HPDE6-E6E7 (cell line): ENCODE measurements at regions not wholly inside any gene's neighbourhood (a gene's known extent, or its start where the extent isn't known, plus 50 kb on each side); places are given as distances from the start of the nearest gene placed in this dataset.

ENCODE experiments used
- DNase-seq: peaks from one replicate; pipeline ENCODE4 v3.0.0; 2011; ENCODE audit warnings: missing footprints; ENCODE audit errors: extremely low spot score

- DNase-seq = no peak
Measured at GRCh38 chr4:18973296-18973695, 951.7 kb upstream of the LCORL start.

DNA sequence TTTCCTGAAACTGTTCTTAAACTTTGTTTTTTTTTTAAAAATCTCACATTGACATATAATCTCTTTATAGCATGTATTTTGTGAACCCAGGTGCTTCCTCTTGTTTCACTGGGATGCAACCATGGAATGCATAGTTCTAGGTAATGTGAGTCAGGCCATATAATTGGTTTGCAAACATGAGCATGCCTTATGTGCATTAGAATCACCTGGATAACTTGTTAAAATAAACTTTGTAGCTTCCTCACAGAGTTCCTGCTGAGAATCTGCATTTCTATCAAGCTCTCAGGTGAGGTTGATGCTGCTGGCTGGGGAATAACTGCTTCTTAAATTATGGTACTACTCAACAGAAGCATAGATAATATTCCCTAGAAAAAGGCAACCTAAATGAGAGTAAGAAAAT, 940.3 kb upstream of the LCORL start:
- no peak for DNase-seq

DNA sequence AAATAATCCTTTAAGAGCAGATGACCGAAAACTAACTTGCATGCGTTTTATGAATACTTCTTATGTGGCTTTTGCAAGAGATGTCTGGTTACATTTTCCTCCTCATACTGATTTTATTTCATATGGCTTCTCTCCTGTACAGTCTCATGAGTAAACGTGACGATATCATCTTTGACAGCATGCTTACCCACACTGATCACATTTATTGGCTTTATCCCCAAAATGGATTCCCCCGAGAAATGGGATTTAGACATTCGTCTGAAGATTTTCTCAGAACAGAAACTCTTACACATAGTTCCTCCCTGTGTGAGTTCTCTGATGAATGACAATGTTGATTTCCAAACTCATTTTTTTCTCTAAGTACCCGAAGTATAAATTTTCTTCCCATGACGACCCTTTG, 939.7 kb upstream of the LCORL start:
- DNase-seq = no peak

GRCh38 chr4:18957716-18958115, 936.2 kb upstream of the LCORL start:
- no peak for DNase-seq

DNA sequence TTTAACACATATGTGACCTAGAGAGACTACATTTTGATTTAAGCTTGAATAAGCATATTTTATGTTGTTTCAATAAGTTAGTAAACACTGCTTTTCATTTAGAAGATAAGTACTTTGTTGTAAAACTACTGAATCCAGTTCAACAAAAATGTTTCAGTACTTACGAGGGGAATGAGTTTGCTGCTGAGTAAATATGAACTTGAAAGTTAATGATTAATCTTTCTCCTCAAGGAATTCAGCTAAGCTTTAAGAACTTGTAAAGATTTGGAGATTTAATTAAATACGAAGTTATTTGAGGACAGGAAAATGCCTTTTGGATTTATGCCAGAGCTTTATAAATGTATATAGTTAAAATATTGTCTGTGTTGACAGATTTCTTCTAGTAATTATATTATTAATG, 933.0 kb upstream of the LCORL start:
- DNase-seq = peak; percentile 4

DNA sequence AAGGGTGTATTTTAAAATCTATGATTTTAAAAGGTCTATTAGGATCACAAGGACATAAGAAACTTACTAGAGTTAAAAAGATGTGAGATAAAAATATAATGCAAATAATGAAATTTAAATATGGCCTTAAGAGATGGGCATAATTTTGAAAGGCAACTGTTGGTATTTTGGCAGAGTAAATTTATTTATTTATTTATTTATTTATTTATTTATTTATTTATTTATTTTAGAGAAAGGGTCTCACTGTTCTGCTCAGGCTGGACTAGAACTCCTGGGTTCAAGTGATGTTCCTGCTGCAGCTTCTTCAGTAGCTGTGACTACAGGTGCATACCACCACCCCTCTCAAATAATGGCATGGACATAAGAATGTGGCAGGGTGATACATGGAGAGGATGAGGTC, 932.1 kb upstream of the LCORL start:
- DNase-seq = no peak

DNA sequence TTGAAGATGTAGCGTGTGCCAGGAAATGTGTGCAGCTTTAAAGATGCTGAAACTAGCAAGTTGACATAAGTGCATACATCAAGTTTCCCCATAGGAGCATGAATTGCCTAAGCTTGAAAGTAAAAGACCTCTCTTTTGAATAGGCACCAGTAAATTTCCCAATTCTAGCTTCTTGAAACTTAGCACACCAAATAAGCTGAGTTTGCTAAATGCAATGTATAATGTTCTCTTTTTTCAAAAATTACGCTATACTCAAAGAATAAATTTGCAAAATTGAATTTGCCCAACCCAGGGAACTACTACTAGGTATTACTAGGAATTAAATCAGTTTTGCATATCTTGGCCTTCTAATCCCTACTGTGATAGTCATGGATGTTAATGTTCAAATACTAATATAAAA, 923.9 kb upstream of the LCORL start:
- no peak for DNase-seq

- DNase-seq = no peak
Measured at GRCh38 chr4:18942874-18943273, 921.3 kb upstream of the LCORL start.

- no peak for DNase-seq
Measured at GRCh38 chr4:18938343-18939099, 917.0 kb upstream of the LCORL start.

DNA sequence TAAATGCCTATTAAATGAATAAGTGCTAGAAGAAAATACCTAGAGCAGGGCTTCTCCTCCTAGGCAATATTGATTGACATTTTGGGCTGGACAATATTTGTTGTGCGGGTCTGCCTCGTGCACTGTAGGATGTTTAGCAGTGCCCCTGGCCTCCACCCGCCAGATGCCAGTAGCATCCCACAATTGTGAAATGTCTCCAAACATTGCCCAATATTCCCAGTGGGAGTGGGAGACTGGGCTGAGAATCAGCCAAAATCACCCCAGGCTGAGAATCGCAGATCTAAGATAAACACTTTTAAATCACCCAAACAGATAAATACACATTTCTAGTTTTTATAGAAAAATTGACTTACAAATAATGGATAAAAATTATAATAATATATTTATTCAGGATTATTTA, 916.2 kb upstream of the LCORL start:
- DNase-seq = no peak

DNA sequence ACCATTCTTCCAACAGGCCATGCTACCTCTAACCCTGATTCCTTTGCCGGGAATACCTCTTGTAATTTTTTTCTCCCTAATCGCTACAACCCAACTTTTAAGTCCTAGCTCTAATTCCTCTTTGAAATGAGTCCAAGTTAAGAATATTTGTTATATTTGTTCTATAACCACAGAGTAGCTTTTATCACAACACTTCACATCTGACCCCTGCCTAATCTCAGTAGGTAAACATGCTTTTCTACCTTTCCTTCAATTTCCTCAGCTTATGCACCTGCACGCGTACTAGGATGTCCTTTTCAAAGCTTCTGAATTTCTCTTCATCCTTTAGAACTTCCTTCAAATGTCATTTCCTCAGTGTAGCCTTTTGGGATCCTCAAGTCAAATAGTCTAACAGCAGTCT, 915.5 kb upstream of the LCORL start:
- no peak for DNase-seq

DNA sequence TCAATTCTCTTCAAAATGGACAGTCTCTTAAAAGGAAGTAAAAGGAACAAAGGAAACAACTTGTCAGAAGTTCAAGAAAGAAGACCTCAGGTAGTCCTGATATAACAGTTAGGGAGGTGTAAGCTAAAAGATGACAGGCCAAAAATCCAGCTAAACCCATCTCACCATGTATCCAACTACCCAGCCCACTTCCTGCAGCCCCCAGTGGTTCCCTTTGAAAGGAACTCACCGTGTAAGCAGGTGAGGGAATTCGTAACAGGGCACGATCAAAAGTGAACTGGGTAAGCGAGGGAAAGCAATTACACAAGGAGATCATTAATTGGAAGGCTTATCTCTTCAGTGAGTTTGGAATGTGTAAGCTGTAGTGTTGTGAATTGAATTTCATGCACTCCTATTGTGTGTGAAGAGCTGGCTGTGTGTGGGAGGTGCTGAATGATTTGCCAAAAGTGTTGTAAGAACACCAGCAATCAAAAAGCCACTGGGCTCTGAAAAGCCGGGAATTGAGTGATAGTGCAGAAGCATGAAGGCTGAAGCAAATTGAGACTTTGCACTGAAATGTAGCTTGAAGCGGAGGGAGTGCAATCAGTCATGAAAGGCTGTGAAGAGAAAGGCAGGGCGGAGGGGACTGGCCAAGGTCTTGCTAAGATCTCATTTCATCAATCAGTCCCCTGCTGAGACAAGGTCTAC, 914.2 kb upstream of the LCORL start:
- no peak for DNase-seq

GRCh38 chr4:18934197-18934596, 912.6 kb upstream of the LCORL start:
- DNase-seq = peak; percentile 16

DNA sequence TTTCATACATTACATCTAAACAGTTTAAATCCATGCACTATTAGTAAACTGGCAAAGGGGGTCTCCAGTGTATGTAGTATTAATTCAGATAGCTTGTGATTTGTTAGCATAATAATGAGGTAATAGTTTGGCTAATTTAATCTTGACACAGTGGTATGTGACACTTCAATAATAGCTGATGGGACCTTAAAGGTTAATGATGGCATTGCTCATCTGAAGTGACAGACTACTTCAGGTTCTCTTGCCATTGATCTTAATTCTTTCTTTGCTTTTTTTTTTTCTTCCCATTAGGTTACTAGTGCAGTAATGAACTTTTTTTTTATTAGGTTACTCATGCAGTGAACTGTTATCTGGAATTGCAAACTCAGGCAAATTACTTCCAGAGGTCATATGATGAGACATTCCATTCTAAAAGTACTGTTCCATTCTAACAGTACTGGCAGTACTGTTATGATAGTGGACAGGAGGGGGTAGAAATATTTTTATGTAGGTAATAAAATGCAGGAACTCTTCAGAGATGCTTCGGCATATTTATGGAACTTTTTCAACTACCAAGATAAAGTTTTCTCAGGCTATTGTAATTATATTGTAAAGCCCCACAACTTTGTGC, 911.3 kb upstream of the LCORL start:
- no peak for DNase-seq

- no peak for DNase-seq
Measured at GRCh38 chr4:18931643-18932377, 910.3 kb upstream of the LCORL start.

DNA sequence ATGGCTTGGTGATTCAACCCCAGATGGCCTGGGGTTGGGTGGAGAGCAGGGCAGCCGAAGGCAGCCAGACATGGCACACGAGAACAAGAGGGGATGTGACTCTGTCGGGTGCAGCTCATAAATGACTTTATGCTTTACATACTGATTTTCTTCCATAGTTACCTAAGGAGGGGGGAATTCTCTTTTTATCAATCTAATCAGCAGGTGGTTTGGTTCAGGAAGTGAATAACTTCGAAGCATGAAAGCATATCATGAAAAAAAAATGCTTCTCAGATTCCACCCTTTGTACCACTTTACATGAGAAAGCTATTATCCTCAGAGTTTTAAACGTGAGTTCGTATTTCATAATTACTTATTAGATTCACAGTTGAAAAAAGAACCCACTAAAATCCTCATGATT, 908.9 kb upstream of the LCORL start:
- no peak for DNase-seq

DNA sequence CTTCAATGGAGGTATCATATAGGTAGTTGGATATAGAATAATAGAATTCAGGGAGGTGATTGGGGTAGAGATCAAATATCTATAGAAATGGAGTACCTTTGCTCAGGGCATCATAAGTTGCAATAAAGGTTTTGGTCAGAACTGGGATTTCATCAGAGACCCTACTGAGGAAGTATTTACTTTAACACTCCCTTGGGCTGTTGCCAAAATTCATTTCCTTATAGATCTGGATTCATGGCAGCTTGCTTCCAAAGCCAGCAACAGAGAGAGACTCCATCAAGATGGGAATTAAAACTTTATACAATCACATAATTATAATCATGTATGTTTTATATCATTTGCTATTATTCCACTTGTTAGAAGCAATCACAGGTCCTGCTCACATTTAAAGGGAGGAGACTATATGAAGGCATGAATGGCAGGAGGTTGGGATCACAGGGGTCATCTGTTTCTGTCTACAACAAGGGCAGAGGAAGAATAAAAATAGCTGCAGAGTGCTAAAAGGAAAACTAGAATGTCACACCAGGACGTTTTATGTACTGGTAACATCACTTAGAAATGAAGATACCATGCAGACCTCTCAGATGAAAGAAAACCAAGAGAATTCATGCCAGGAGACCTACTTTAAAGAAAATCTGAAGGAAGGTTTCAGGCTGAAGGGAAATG, 902.1 kb upstream of the LCORL start:
- DNase-seq = no peak

DNA sequence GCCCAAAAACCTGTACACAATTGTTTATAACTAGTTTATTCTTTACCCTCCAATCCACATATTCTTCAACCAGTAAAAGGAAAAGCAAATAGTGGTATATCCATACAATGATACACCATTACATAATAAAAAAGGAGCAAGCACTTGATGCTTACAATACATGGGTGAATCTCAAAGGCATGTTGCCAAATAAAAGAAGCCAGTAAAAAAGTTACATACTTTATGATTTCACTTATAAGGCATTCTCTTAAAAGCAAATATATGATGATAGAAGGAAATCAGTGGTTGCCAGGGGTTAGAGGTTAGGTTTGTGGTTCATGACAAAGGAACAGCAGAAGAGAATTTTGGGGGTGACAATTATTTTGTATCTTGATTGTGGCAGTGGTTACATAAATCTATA, 896.1 kb upstream of the LCORL start:
- DNase-seq = no peak

GRCh38 chr4:18914182-18914581, 892.6 kb upstream of the LCORL start:
- peak; percentile 5 for DNase-seq

GRCh38 chr4:18894928-18895327, 873.4 kb upstream of the LCORL start:
- DNase-seq = no peak

DNA sequence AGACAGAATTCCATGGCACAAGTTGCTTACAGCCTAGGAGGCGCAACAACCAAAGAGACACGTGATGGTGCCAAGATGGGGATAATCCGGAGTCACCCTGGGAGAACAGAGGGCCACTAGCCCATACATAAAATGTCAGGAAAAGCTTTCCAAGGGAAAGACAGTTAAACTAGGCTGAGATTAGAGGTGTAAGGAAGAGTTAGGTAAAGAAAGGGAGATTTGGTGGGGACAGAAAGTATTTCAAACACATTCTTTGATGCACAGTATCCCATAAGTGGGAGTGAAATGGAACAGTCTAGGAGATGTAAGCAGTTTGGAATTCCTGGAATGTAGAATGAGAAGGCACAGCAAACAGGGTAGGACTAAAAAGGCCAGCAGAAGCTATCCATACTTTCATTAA, 860.9 kb upstream of the LCORL start:
- peak; percentile 7 for DNase-seq

- DNase-seq = no peak
Measured at GRCh38 chr4:18881556-18881955, 860.0 kb upstream of the LCORL start.
